H1 (cell line): ENCODE measurements at regions not wholly inside any gene's neighbourhood (a gene's known extent, or its start where the extent isn't known, plus 50 kb on each side); places are given as distances from the start of the nearest gene placed in this dataset.

Experiments
- NANOG ChIP-seq: IDR thresholded peaks from 2 replicates; pipeline ENCODE4 v1.6.1; 2011; ENCODE audit warnings: low read length, low read depth, mild to moderate bottlenecking, inconsistent platforms; ENCODE audit not compliant: insufficient read depth, poor library complexity, severe bottlenecking
- POU5F1 ChIP-seq: IDR thresholded peaks from 2 replicates; pipeline ENCODE4 v1.6.1; 2011; ENCODE audit warnings: low read depth, mild to moderate bottlenecking, low read length, moderate library complexity
- TF ChIP-seq, protein P1 (sequence below): IDR thresholded peaks from 2 replicates; pipeline ENCODE4 v1.6.1; 2012; ENCODE audit warnings: inconsistent platforms
- TF ChIP-seq, protein P2 (sequence below), 3 experiments: IDR thresholded peaks; 1 replicate in 2 of 3; 2 replicates in 1 of 3; pipeline versions ENCODE4 v1.5.1 to v1.6.1; 2011; ENCODE audit warnings: low read length in 3 of 3, mild to moderate bottlenecking in 3 of 3, inconsistent platforms in 2 of 3, low read depth in 1 of 3, moderate library complexity in 1 of 3; ENCODE audit not compliant: insufficient read depth in 1 of 3; ENCODE audit errors: control extremely low read depth in 1 of 3

DNA sequence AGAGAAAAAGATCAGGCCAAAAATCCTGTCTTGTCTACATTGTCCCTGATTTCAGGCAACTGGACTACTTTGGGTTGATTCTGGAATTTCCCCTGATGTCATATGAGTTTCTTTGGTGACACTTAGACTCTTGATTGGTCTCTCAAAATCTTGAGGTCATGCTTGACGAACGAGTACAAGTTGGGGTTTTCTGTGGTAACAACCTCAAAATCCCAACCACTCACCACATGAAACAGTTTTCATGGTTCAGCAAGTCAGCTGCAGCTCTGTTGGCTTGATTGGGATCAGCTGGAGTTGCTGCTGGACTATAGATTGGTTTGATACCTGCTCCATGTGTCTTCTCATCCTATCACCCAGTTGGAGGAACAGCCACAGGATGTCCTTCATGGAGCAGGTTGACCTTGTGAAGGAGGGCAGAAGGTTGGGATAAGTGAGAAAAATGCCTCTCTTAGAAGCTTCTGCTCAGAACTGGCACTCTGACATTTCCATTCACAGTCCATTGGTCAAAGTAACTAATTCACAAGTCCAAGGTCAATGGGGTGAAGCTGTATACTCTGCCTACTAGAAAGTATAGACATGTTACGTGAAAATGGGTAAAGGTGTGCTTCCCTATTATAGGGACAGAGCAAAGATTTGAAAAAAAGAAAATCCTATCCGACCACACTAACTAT, 284.5 kb downstream of the SH3GL2 start:
- TF ChIP-seq, protein P1, sequence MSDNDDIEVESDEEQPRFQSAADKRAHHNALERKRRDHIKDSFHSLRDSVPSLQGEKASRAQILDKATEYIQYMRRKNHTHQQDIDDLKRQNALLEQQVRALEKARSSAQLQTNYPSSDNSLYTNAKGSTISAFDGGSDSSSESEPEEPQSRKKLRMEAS = no peak
- TF ChIP-seq POU5F1 (no peak), NANOG (no peak)
- TF ChIP-seq, protein P2, sequence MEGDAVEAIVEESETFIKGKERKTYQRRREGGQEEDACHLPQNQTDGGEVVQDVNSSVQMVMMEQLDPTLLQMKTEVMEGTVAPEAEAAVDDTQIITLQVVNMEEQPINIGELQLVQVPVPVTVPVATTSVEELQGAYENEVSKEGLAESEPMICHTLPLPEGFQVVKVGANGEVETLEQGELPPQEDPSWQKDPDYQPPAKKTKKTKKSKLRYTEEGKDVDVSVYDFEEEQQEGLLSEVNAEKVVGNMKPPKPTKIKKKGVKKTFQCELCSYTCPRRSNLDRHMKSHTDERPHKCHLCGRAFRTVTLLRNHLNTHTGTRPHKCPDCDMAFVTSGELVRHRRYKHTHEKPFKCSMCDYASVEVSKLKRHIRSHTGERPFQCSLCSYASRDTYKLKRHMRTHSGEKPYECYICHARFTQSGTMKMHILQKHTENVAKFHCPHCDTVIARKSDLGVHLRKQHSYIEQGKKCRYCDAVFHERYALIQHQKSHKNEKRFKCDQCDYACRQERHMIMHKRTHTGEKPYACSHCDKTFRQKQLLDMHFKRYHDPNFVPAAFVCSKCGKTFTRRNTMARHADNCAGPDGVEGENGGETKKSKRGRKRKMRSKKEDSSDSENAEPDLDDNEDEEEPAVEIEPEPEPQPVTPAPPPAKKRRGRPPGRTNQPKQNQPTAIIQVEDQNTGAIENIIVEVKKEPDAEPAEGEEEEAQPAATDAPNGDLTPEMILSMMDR (IDR thresholded peaks at IDR 0.05; ENCODE audit: control extremely low read depth in 1 of 3, insufficient read depth in 1 of 3, low read depth in 1 of 3, low read length in 3 of 3) = no peak
